IMR-90 (cell line): ENCODE measurements at regions not wholly inside any gene's neighbourhood (a gene's known extent, or its start where the extent isn't known, plus 50 kb on each side); places are given as distances from the start of the nearest gene placed in this dataset.

ENCODE experiments used
- ATAC-seq: fragments of 200-7000 bp; cut with Tn5 transposase; 2 replicates; pipeline ENCODE4 v1.9.1; 2020; ENCODE audit warnings: low read depth, mild to moderate bottlenecking, moderate library complexity
- BruUV-seq: library from RNA; stranded (reverse); fragments of 400-500 nt; replicated peaks from 2 replicates; lab custom pipeline; 2021; lab: Mats Ljungman, UMichigan
- CTCF ChIA-PET: fragments of 300-600 bp; formaldehyde crosslinking; extraction: SDS; loops from one replicate; lab custom pipeline; 2021; ENCODE audit warnings: antibody characterized with exemption; lab: Yijun Ruan, JAX
- POLR2A ChIA-PET: fragments of 300-600 bp; sonication (Branson Sonifier 250); formaldehyde crosslinking; loops from one replicate; lab custom pipeline; 2022; ENCODE audit warnings: antibody characterized with exemption; ENCODE audit not compliant: unreplicated experiment; lab: Charles Lee
- DNase-seq: peaks from one replicate; pipeline ENCODE4 v3.0.0; 2013
- H2AFZ ChIP-seq: replicated peaks from 2 replicates; pipeline ENCODE3; 2013; ENCODE audit warnings: low read length, mild to moderate bottlenecking; ENCODE audit not compliant: poor library complexity
- H2AK5ac ChIP-seq: 2 replicates; pipeline ENCODE4 v1.6.1; 2013; ENCODE audit warnings: low read depth, low read length, inconsistent platforms
- H2AK9ac ChIP-seq: replicated peaks from 2 replicates; pipeline ENCODE3; 2013; ENCODE audit warnings: mild to moderate bottlenecking, low read depth, low read length, moderate library complexity; ENCODE audit not compliant: poor library complexity
- H2BK120ac ChIP-seq: 2 replicates; pipeline ENCODE4 v1.6.1; 2013; ENCODE audit warnings: low read depth, low read length, inconsistent platforms
- H2BK15ac ChIP-seq: 3 replicates; pipeline ENCODE4 v1.6.1; 2013; ENCODE audit warnings: low read depth, low read length, inconsistent platforms
- H2BK20ac ChIP-seq: 2 replicates; pipeline ENCODE4 v1.6.1; 2013; ENCODE audit warnings: low read depth, mild to moderate bottlenecking, inconsistent platforms, low read length, moderate library complexity
- H2BK5ac ChIP-seq: 2 replicates; pipeline ENCODE4 v1.6.1; 2013; ENCODE audit warnings: mild to moderate bottlenecking, low read depth, low read length, inconsistent platforms; ENCODE audit not compliant: poor library complexity, severe bottlenecking
- H3K14ac ChIP-seq: replicated peaks from 2 replicates; pipeline ENCODE4 v1.6.1; 2013; ENCODE audit warnings: low read depth, low read length, inconsistent platforms
- H3K18ac ChIP-seq: 2 replicates; pipeline ENCODE4 v1.6.1; 2013; ENCODE audit warnings: low read depth, low read length, control low read depth
- H3K23ac ChIP-seq: 2 replicates; pipeline ENCODE4 v1.6.1; 2013; ENCODE audit warnings: low read depth, low read length, inconsistent platforms
- H3K27ac ChIP-seq: 2 replicates; pipeline ENCODE4 v1.5.1; 2013; ENCODE audit warnings: mild to moderate bottlenecking, control low read depth, low read length; ENCODE audit not compliant: insufficient read depth
- H3K27me3 ChIP-seq: 2 replicates; pipeline ENCODE4 v1.6.1; 2013; ENCODE audit warnings: low read length; ENCODE audit not compliant: control insufficient read depth, insufficient read depth
- H3K36me3 ChIP-seq: 2 replicates; pipeline ENCODE4 v1.6.1; 2013; ENCODE audit warnings: low read length, mixed read lengths; ENCODE audit not compliant: control insufficient read depth, insufficient read depth
- H3K4ac ChIP-seq: 2 replicates; pipeline ENCODE4 v1.6.1; 2013; ENCODE audit warnings: low read depth, low read length, inconsistent platforms
- H3K4me1 ChIP-seq: 2 replicates; pipeline ENCODE4 v1.6.1; 2013; ENCODE audit warnings: low read length, mixed read lengths; ENCODE audit not compliant: control insufficient read depth, insufficient read depth
- H3K4me2 ChIP-seq: 2 replicates; pipeline ENCODE4 v1.6.1; 2013; ENCODE audit warnings: low read depth, mild to moderate bottlenecking, control low read depth, low read length, moderate library complexity
- H3K4me3 ChIP-seq: 2 replicates; pipeline ENCODE4 v1.5.1; 2013; ENCODE audit warnings: low read depth, mild to moderate bottlenecking, control low read depth, low read length, moderate library complexity; ENCODE audit not compliant: insufficient read depth
- H3K56ac ChIP-seq: 2 replicates; pipeline ENCODE4 v1.6.1; 2013; ENCODE audit warnings: low read length, inconsistent platforms; ENCODE audit not compliant: insufficient read depth; ENCODE audit errors: extremely low read depth
- H3K79me1 ChIP-seq, 2 experiments: 2 replicates each; pipeline ENCODE4 v1.6.1; 2013; ENCODE audit warnings: low read length in 2 of 2, inconsistent platforms in 1 of 2, low read depth in 1 of 2
- H3K9ac ChIP-seq: 2 replicates; pipeline ENCODE4 v1.6.1; 2013; ENCODE audit warnings: low read depth, low read length, control low read depth
- H3K9me1 ChIP-seq: 2 replicates; pipeline ENCODE4 v1.6.1; 2013; ENCODE audit warnings: low read length, inconsistent platforms; ENCODE audit not compliant: insufficient read depth
- H3K9me3 ChIP-seq: 2 replicates; pipeline ENCODE4 v1.6.1; 2013; ENCODE audit warnings: low read length; ENCODE audit not compliant: control insufficient read depth, insufficient read depth
- H4K20me1 ChIP-seq: 2 replicates; pipeline ENCODE4 v1.6.1; 2013; ENCODE audit warnings: low read length, inconsistent platforms; ENCODE audit not compliant: insufficient read depth
- H4K5ac ChIP-seq: 2 replicates; pipeline ENCODE4 v1.6.1; 2013; ENCODE audit warnings: mild to moderate bottlenecking, low read depth, low read length, control low read depth
- H4K8ac ChIP-seq, 2 experiments: 2 replicates each; pipeline ENCODE4 v1.6.1; 2013; ENCODE audit warnings: low read depth in 2 of 2, low read length in 2 of 2, control low read depth in 1 of 2, inconsistent platforms in 1 of 2
- H4K91ac ChIP-seq: 2 replicates; pipeline ENCODE4 v1.6.1; 2013; ENCODE audit warnings: low read depth, low read length, inconsistent platforms; ENCODE audit not compliant: insufficient read depth
- MAFK ChIP-seq: IDR thresholded peaks from 2 replicates; pipeline ENCODE4 v1.6.1; 2012; ENCODE audit warnings: low read depth, low read length, improper control_type of control experiment
- MAZ ChIP-seq: IDR thresholded peaks from 2 replicates; pipeline ENCODE4 v1.6.1; 2012; ENCODE audit warnings: low read depth, mild to moderate bottlenecking, low read length, improper control_type of control experiment, moderate library complexity, borderline replicate concordance
- RAD21 ChIP-seq: IDR thresholded peaks from 2 replicates; pipeline ENCODE4 v1.6.1; 2012; ENCODE audit warnings: low read length, improper control_type of control experiment
- USF2 ChIP-seq: fragments of 150-350 bp; IDR thresholded peaks from 2 replicates; pipeline ENCODE4 v1.6.1; 2017; ENCODE audit warnings: mild to moderate bottlenecking, antibody characterized with exemption, low read length, low read depth
- WGBS, 2 experiments: methylation state at CpG; one replicate each; pipeline versions ENCODE4 v1.1.5 to v1.1.7; 2013; ENCODE audit warnings: missing lambda C conversion rate in 2 of 2; ENCODE audit not compliant: insufficient read length in 1 of 2; ENCODE audit errors: extremely low coverage in 2 of 2; 5-methylcytosine and 5-hydroxymethylcytosine counted together
- dilution Hi-C: fragments of 300-500 bp; cut with HindIII; formaldehyde crosslinking; loops from one replicate; pipeline ENCODE4 v1.14.3; 2018; ENCODE audit warnings: low sequenced_read_pairs; ENCODE audit not compliant: unreplicated experiment
- in situ Hi-C: fragments of 300-500 bp; cut with MboI; formaldehyde crosslinking; loops from 3 replicates; pipeline ENCODE4 v1.14.3; 2019; ENCODE audit warnings: low sequenced_read_pairs, inconsistent platforms, mixed read lengths
- intact Hi-C: fragments of 100-400 bp; cut with micrococcal nuclease; formaldehyde crosslinking; loops from 2 replicates; pipeline ENCODE4 v1.10.0; 2022

GRCh38 chr3:36649125-36649524, 115.2 kb downstream of the DCLK3 start:
- Histone ChIP-seq H4K8ac (peak overlapping the region in 1 of 2 experiments; percentile 37; a peak in 2 of 4 replicates), H3K27ac (no peak overlapping the region), H2AK9ac (no peak overlapping the region), H3K4me1 (peaks cover 20% of the 10 kb centered on the region), H3K27me3 (no peaks in the 10 kb centered on the region), H3K4me2 (peak overlapping the region; percentile 66; the same call in 1 of the 2 replicates), H3K36me3 (no peaks in the 10 kb centered on the region), H3K79me1 (no peaks in the 10 kb centered on the region), H3K14ac (peak overlapping the region; percentile 28; the same call in 1 of the 2 replicates), H3K9me1 (peaks cover 6% of the 10 kb centered on the region; the same call in 1 of the 2 replicates), H2BK15ac (0 out of 3 replicates have a peak overlapping the region, but pooled peaks have one; percentile 55), H2AK5ac (peak overlapping the region; percentile 1; the same call in 1 of the 2 replicates), H3K18ac (peak overlapping the region; percentile 12), H3K9ac (no peak overlapping the region), H3K4ac (peak overlapping the region; percentile 56), H3K9me3 (no peaks in the 10 kb centered on the region), H3K56ac (no peak overlapping the region), H3K4me3 (no peak overlapping the region), H2BK5ac (peak overlapping the region; percentile 48), H3K23ac (no peak overlapping the region), H2BK120ac (peak overlapping the region; percentile 24), H2AFZ (no peak overlapping the region), H2BK20ac (peak overlapping the region; percentile 68), H4K20me1 (no peaks in the 10 kb centered on the region), H4K91ac (peak overlapping the region; percentile 12; the same call in 1 of the 2 replicates), H4K5ac (peak overlapping the region; percentile 10; the same call in 1 of the 2 replicates)
- intact Hi-C loops (no loop called here), dilution Hi-C loops (no loop called here), in situ Hi-C loops (no loop called here)
- ChIA-PET POLR2A (no interaction called here), CTCF (no interaction called here)
- no peak for ATAC-seq
- no TSS peak for BruUV-seq
- DNase-seq: no peak
- no CpG with 5 or more reads among the region's 1 CpG for WGBS, 2 experiments
- TF ChIP-seq RAD21 (no peak), MAFK (no peak), USF2 (no peak), MAZ (no peak)
